GM12892 (cell line): ENCODE measurements at regions not wholly inside any gene's neighbourhood (a gene's known extent, or its start where the extent isn't known, plus 50 kb on each side); places are given as distances from the start of the nearest gene placed in this dataset.
"Not testable (repeated sequence)": the region's sequence is repeated elsewhere in the genome, so short reads cannot be mapped to it uniquely, and the experiment has no call there.

ENCODE experiments used
- DNase-seq: peaks from one replicate; pipeline ENCODE4 v3.0.0; 2011; ENCODE audit not compliant: insufficient read length
- FAIRE-seq: peaks from 2 replicates; lab custom pipeline; 2011; peaks lifted over from hg19 to GRCh38; lab: Jason Lieb, UNC
- POLR2A ChIP-seq: IDR thresholded peaks from 2 replicates; pipeline ENCODE4 v1.6.1; 2011; ENCODE audit warnings: low read depth, low read length, control low read depth
- POLR2AphosphoS5 ChIP-seq: IDR thresholded peaks from 2 replicates; pipeline ENCODE4 v1.6.1; 2011; ENCODE audit warnings: low read depth, low read length, control low read depth
- TAF1 ChIP-seq: IDR thresholded peaks from 2 replicates; pipeline ENCODE4 v1.6.1; 2011; ENCODE audit warnings: low read depth, mild to moderate bottlenecking, control low read depth, low read length, borderline replicate concordance

GRCh38 chr2:66264354-66264753 is 170.6 kb upstream of the MEIS1 start:
- no peak for FAIRE-seq
- no peak for TF ChIP-seq POLR2AphosphoS5
- no peak for TF ChIP-seq TAF1
- TF ChIP-seq POLR2A = no peak
- DNase-seq = no peak

- no peak for TF ChIP-seq TAF1
- no peak for TF ChIP-seq POLR2AphosphoS5
- no peak for TF ChIP-seq POLR2A
- no peak for DNase-seq
- FAIRE-seq = no peak
Observed at GRCh38 chr2:66255867-66256266, 179.1 kb upstream of the MEIS1 start.

- FAIRE-seq (no peak), DNase-seq (no peak)
- no peak for TF ChIP-seq TAF1
- no peak for TF ChIP-seq POLR2A
- no peak for TF ChIP-seq POLR2AphosphoS5
Observed at GRCh38 chr2:66255136-66255535, 179.8 kb upstream of the MEIS1 start.

- FAIRE-seq = no peak
- TF ChIP-seq POLR2A = no peak
- no peak for TF ChIP-seq POLR2AphosphoS5
- no peak for TF ChIP-seq TAF1
Observed at GRCh38 chr2:66253066-66253465, 181.9 kb upstream of the MEIS1 start.

DNA sequence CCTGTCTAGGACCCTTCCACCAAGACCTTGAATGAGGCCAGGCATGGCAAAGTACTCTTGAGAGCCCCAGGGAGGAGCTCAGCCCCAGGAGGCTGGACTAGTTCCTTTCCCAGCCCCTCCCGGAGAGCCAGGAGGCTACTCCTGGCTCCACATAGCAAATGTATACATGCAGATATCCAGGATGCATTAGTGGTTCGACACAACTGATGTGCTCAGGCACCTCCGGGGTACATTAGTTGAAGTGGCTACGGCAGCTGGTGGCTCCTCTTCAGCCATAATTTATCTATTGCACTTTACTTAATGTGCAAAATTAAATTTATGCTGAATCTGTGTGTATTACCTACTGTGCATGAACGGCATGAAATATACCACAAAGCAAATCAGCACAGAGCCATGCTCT is 182.8 kb upstream of the MEIS1 start:
- TF ChIP-seq TAF1 = no peak
- TF ChIP-seq POLR2AphosphoS5 = no peak
- TF ChIP-seq POLR2A = no peak
- FAIRE-seq (no peak), DNase-seq (no peak)

More at GRCh38 chr2:66253066-66253465, 181.9 kb upstream of the MEIS1 start:
- no peak for DNase-seq

- FAIRE-seq (no peak), DNase-seq (no peak)
- no peak for TF ChIP-seq POLR2AphosphoS5
- no peak for TF ChIP-seq TAF1
- no peak for TF ChIP-seq POLR2A
Observed at GRCh38 chr2:66251573-66251972, 183.4 kb upstream of the MEIS1 start.

- FAIRE-seq, DNase-seq: not testable (repeated sequence)
Observed at GRCh38 chr2:66249089-66249488, 185.8 kb upstream of the MEIS1 start.

DNA sequence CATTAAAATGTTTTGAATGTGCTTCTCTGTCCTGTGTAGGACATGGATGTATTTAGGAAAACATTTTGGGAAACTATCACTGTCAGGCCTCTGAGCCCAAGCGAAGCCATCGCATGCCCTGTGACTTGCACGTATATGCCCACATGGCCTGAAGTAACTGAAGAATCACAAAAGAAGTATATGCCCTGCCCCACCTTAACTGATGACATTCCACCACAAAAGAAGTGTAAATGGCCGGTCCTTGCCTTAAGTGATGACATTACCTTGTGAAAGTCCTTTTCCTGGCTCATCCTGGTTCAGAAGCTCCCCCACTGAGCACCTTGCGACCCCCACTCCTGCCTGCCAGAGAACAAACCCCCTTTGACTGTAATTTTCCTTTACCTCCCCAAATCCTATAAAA is 191.1 kb upstream of the MEIS1 start:
- not testable (repeated sequence) for DNase-seq, FAIRE-seq

DNA sequence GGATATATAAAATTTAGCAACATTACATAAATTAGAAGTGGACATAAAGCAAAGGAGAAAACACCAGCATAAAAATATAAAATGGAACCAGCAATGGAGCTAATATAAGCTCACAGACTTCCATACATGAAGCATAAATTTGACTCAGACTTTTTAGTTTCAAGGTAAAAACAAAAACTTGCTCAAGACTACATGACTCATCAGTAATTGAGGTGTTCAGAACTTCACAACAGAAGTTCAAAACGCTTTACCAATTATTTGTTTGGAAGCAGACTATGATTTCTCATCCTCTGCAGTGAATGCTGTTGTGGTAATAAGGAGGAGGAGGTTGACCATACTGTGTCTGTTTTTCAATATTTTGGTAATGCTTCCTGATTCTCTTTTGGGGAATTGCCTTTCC is 192.0 kb upstream of the MEIS1 start:
- FAIRE-seq, DNase-seq: not testable (repeated sequence)

- no peak for TF ChIP-seq POLR2AphosphoS5
- no peak for TF ChIP-seq TAF1
- no peak for TF ChIP-seq POLR2A
- FAIRE-seq = no peak
- no peak for DNase-seq
Observed at GRCh38 chr2:66242099-66242789, 192.7 kb upstream of the MEIS1 start.

- FAIRE-seq = no peak
- DNase-seq = no peak
- TF ChIP-seq POLR2A (no peak), POLR2AphosphoS5 (no peak), TAF1 (no peak)
Observed at GRCh38 chr2:66240286-66240685, 194.6 kb upstream of the MEIS1 start.

DNA sequence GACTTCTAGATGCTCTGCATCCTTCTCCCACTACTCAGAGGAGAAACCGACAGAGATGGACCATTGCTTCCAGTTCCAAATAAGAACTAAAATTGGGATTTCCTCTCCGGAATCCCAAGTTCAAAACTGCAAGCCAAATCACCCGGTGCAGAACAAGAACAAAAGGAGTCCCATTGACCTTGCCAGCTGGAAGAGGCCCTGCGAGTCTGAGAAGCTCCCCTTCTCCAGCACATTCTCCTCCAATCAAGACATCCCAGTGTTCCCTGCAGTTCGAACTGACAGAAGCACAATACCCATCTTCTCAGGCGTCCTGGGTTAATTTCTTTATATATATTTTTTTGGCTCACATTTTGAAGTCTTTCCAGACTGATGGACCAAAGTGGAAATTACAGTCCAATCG is 195.3 kb upstream of the MEIS1 start:
- no peak for TF ChIP-seq POLR2AphosphoS5
- TF ChIP-seq TAF1 = no peak
- no peak for TF ChIP-seq POLR2A
- DNase-seq = no peak
- no peak for FAIRE-seq

DNA sequence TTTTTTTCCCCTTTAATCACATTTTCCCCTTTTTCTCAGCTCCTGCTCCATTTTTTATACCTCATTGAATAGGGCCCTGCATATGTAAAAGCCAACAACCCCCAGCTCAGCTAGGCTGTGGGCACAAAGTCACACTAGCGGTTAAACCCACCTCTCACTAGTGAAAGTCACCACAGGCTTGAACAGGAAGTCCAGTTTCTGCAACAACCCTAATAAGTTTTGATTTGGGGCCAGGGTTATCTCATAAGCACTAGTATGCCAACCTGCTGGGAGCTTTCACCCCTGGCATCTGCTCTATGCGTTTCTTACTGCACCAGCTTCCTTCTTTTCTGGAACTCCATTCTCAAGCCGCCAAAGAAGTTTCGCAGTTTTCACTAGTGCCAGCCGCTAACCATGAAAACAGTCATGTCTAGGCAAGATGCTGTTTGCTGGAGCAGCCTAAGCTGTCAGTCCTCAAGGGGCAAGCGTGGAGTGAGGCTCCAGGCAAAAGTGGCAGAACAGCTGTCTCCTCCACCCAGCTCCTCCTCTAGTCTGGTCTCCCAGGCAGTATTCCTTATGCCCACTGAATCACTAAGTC is 197.0 kb upstream of the MEIS1 start:
- no peak for FAIRE-seq
- TF ChIP-seq POLR2A (no peak), TAF1 (no peak), POLR2AphosphoS5 (no peak)
- no peak for DNase-seq
